ENCODE measurements at regions not wholly inside any gene's neighbourhood (a gene's known extent, or its start where the extent isn't known, plus 50 kb on each side); places are given as distances from the start of the nearest gene placed in this dataset.

DNA sequence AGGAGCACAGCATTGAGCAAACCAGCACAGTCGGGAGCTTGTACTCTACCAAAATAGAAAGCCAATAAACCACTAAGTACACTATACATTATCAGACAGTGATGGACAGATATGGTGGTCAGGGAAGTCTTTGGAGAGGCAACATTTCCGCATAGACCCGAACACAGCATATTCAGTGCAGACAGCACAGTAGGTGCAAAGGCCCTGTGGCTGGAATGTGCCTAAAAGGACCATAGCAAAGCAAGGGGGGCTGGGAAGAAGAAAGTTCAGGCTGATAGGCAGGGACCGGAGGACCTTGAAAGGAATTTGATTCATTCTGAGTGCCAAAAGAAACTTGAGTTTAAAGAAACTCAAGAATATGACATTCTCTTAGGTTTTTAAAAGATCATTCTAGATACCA, 92.0 kb upstream of the GALNT2 start:
- TF ChIP-seq POLR2A (IDR thresholded peaks at IDR 0.05): no peak
- TF ChIP-seq, protein P1, sequence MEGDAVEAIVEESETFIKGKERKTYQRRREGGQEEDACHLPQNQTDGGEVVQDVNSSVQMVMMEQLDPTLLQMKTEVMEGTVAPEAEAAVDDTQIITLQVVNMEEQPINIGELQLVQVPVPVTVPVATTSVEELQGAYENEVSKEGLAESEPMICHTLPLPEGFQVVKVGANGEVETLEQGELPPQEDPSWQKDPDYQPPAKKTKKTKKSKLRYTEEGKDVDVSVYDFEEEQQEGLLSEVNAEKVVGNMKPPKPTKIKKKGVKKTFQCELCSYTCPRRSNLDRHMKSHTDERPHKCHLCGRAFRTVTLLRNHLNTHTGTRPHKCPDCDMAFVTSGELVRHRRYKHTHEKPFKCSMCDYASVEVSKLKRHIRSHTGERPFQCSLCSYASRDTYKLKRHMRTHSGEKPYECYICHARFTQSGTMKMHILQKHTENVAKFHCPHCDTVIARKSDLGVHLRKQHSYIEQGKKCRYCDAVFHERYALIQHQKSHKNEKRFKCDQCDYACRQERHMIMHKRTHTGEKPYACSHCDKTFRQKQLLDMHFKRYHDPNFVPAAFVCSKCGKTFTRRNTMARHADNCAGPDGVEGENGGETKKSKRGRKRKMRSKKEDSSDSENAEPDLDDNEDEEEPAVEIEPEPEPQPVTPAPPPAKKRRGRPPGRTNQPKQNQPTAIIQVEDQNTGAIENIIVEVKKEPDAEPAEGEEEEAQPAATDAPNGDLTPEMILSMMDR (IDR thresholded peaks at IDR 0.05): no peak

All from prostate gland (tissue), 2 donors.